Upper lobe of left lung (tissue), 4 donors: ENCODE measurements at regions not wholly inside any gene's neighbourhood (a gene's known extent, or its start where the extent isn't known, plus 50 kb on each side); places are given as distances from the start of the nearest gene placed in this dataset.

Source experiments
- CTCF ChIP-seq, 6 experiments: fragments of 450-650 bp in 4 of 6; fragments of 200-600 bp in 2 of 6; sonication (generic) in 2 of 6; IDR thresholded peaks; one replicate each; pipeline ENCODE4 v1.5.1; 2016 to 2019; ENCODE audit warnings: antibody characterized with exemption in 6 of 6
- EP300 ChIP-seq, 4 donors: sonication (generic); formaldehyde crosslinking; IDR thresholded peaks; one replicate each; pipeline ENCODE4 v1.5.1; 2017; ENCODE audit warnings: antibody characterized with exemption in 4 of 4, control low read depth in 2 of 4
- POLR2A ChIP-seq, 4 donors: fragments of 450-650 bp; IDR thresholded peaks; one replicate each; pipeline ENCODE4 v1.5.1; 2016 to 2017; ENCODE audit warnings: antibody characterized with exemption in 4 of 4, mild to moderate bottlenecking in 2 of 4

DNA sequence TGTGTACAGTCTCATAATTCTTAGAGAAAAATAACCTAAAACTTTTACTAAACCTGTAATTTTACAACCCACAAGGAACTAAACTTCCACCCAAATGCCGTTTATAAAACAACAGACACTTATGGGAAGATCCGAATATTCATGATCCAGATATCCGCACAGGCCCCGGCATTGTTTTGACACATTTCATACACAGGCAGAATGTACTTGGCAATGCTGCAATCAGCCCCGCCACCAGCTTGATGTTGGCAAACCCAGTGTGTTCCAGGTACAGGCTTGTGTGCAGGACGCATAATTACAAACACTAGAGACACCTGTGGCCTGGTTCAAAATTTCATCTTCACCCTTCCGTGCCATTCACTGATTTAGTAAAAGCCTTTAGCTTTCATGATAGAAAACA lies 393.0 kb upstream of the SALL3 start:
- no peak for TF ChIP-seq EP300 (IDR thresholded peaks at IDR 0.05)
- TF ChIP-seq CTCF (IDR thresholded peaks at IDR 0.05): no peak
- TF ChIP-seq POLR2A (IDR thresholded peaks at IDR 0.05): no peak
